ENCODE measurements at regions not wholly inside any gene's neighbourhood (a gene's known extent, or its start where the extent isn't known, plus 50 kb on each side); places are given as distances from the start of the nearest gene placed in this dataset.
"Not testable (repeated sequence)": the region's sequence is repeated elsewhere in the genome, so short reads cannot be mapped to it uniquely, and the experiment has no call there.

- H3K4me3 ChIP-seq (replicated peaks in 1 of 3; ENCODE audit: insufficient read depth in 1 of 3, low read depth in 2 of 3, low read length in 3 of 3); intact Hi-C loops (cut with micrococcal nuclease; ENCODE audit: unreplicated experiment): not testable (repeated sequence)
Observed at GRCh38 chr10:64906311-64906710, 1385.1 kb downstream of the REEP3 start.

GRCh38 chr10:64924306-64924705 is 1403.1 kb downstream of the REEP3 start:
- in situ Hi-C loops (cut with HindIII; ENCODE audit: extremely low pct_ligation_motif_present, low pct_unique_long_range_greater_than_20kb); H4K20me1 ChIP-seq (ENCODE audit: insufficient read depth, low read length); H3K4me1 ChIP-seq (ENCODE audit: insufficient read depth, low read length); H2AFZ ChIP-seq (ENCODE audit: low read length); H3K9ac ChIP-seq (ENCODE audit: insufficient read depth, low read depth, low read length); intact Hi-C loops (cut with micrococcal nuclease; ENCODE audit: unreplicated experiment); H3K36me3 ChIP-seq (replicated peaks in 1 of 2; ENCODE audit: control insufficient read depth in 1 of 2, insufficient read depth in 2 of 2, low read length in 2 of 2); H3K27me3 ChIP-seq (ENCODE audit: control insufficient read depth in 1 of 2, insufficient read depth in 2 of 2, low read length in 2 of 2); H3K27ac ChIP-seq (ENCODE audit: extremely low read length, insufficient read depth, low read length); CTCF ChIA-PET (ENCODE audit: low intra/inter-chr PET ratio, low total read pairs); H3K79me2 ChIP-seq (ENCODE audit: insufficient read depth, low read length); BruUV-seq (replicated peaks); H3K4me2 ChIP-seq (ENCODE audit: low read depth, low read length); DNase-seq (ENCODE audit: low spot score); POLR2A ChIA-PET; FAIRE-seq; ATAC-seq; H3K9me3 ChIP-seq (ENCODE audit: low read length); H3K4me3 ChIP-seq (replicated peaks in 1 of 3; ENCODE audit: insufficient read depth in 1 of 3, low read depth in 2 of 3, low read length in 3 of 3): not testable (repeated sequence)
- WGBS (ENCODE audit: low lambda C conversion rate), result 52% methylated on average over 11 of the region's 21 CpGs

More at GRCh38 chr10:64906311-64906710, 1385.1 kb downstream of the REEP3 start:
- H2AFZ ChIP-seq (ENCODE audit: low read length); in situ Hi-C loops (cut with HindIII; ENCODE audit: extremely low pct_ligation_motif_present, low pct_unique_long_range_greater_than_20kb); FAIRE-seq; CTCF ChIA-PET (ENCODE audit: low intra/inter-chr PET ratio, low total read pairs); H3K27me3 ChIP-seq (ENCODE audit: control insufficient read depth in 1 of 2, insufficient read depth in 2 of 2, low read length in 2 of 2); H3K9ac ChIP-seq (ENCODE audit: insufficient read depth, low read depth, low read length); BruUV-seq (replicated peaks); H3K4me2 ChIP-seq (ENCODE audit: low read depth, low read length); POLR2A ChIA-PET; H3K9me3 ChIP-seq (ENCODE audit: low read length); H3K4me1 ChIP-seq (ENCODE audit: insufficient read depth, low read length); H4K20me1 ChIP-seq (ENCODE audit: insufficient read depth, low read length); H3K36me3 ChIP-seq (replicated peaks in 1 of 2; ENCODE audit: control insufficient read depth in 1 of 2, insufficient read depth in 2 of 2, low read length in 2 of 2); H3K27ac ChIP-seq (ENCODE audit: extremely low read length, insufficient read depth, low read length); ATAC-seq; DNase-seq (ENCODE audit: low spot score); H3K79me2 ChIP-seq (ENCODE audit: insufficient read depth, low read length): not testable (repeated sequence)
- 0% methylated on average over 2 of the region's 2 CpGs for WGBS (ENCODE audit: low lambda C conversion rate)

GRCh38 chr10:64952042-64952441 is 1430.8 kb downstream of the REEP3 start:
- no peak for FAIRE-seq
- intact Hi-C loops (cut with micrococcal nuclease; ENCODE audit: unreplicated experiment), result no loop called here
- CTCF ChIA-PET (ENCODE audit: low intra/inter-chr PET ratio, low total read pairs), result no interaction called here
- TF ChIP-seq ZIK1 (CRISPR knock-in tag; IDR thresholded peaks at IDR 0.05; ENCODE audit: borderline replicate concordance, low read depth) (no peak), HHEX (CRISPR knock-in tag; IDR thresholded peaks at IDR 0.05) (no peak), CBX2 (IDR thresholded peaks at IDR 0.05; ENCODE audit: low read depth, low read length) (no peak), CBX2 (CRISPR knock-in tag; IDR thresholded peaks at IDR 0.05; ENCODE audit: low read depth) (no peak), CEBPB (IDR thresholded peaks at IDR 0.05; ENCODE audit: borderline replicate concordance, low read depth, low read length) (no peak), ZKSCAN8 (CRISPR knock-in tag; IDR thresholded peaks at IDR 0.05; ENCODE audit: borderline replicate concordance) (no peak), DNMT1 (CRISPR knock-in tag; IDR thresholded peaks at IDR 0.05) (no peak), SALL2 (CRISPR knock-in tag; IDR thresholded peaks at IDR 0.05) (no peak), ZMAT3 (CRISPR knock-in tag; conservative IDR thresholded peaks at IDR 0.05) (no peak), SKI (IDR thresholded peaks at IDR 0.05; ENCODE audit: partially characterized antibody) (no peak), ZNF331 (CRISPR knock-in tag; IDR thresholded peaks at IDR 0.05) (no peak), NRL (CRISPR knock-in tag; IDR thresholded peaks at IDR 0.05; ENCODE audit: borderline replicate concordance) (no peak), ZNF496 (CRISPR knock-in tag; IDR thresholded peaks at IDR 0.05; ENCODE audit: insufficient replicate concordance) (no peak)

More at GRCh38 chr10:64952042-64952441, 1430.8 kb downstream of the REEP3 start:
- DNase-seq (ENCODE audit: low spot score), result no peak
- no peak overlapping the region for H2AFZ ChIP-seq (ENCODE audit: low read length)
- H3K4me2 ChIP-seq (ENCODE audit: low read depth, low read length), result no peak overlapping the region
- no peaks in the 10 kb centered on the region for H3K79me2 ChIP-seq (ENCODE audit: insufficient read depth, low read length)
- POLR2A ChIA-PET, result no interaction called here
- no peaks in the 10 kb centered on the region for H3K36me3 ChIP-seq (replicated peaks in 1 of 2; ENCODE audit: control insufficient read depth in 1 of 2, insufficient read depth in 2 of 2, low read length in 2 of 2)
- H3K4me3 ChIP-seq (replicated peaks in 1 of 3; ENCODE audit: insufficient read depth in 1 of 3, low read depth in 2 of 3, low read length in 3 of 3), result no peak overlapping the region
- 0% methylated on average over 2 of the region's 2 CpGs for WGBS (ENCODE audit: low lambda C conversion rate)
- no TSS peak for BruUV-seq (replicated peaks)
- no peaks in the 10 kb centered on the region; a peak in 1 of 5 replicates for H3K27me3 ChIP-seq (ENCODE audit: control insufficient read depth in 1 of 2, insufficient read depth in 2 of 2, low read length in 2 of 2)
- H3K27ac ChIP-seq (ENCODE audit: extremely low read length, insufficient read depth, low read length), result no peak overlapping the region
- no peak overlapping the region for H3K9ac ChIP-seq (ENCODE audit: insufficient read depth, low read depth, low read length)
- ATAC-seq, result no peak
- in situ Hi-C loops (cut with HindIII; ENCODE audit: extremely low pct_ligation_motif_present, low pct_unique_long_range_greater_than_20kb), result no loop called here
- H4K20me1 ChIP-seq (ENCODE audit: insufficient read depth, low read length), result no peaks in the 10 kb centered on the region
- H3K9me3 ChIP-seq (ENCODE audit: low read length), result peaks cover 26% of the 10 kb centered on the region
- no peaks in the 10 kb centered on the region for H3K4me1 ChIP-seq (ENCODE audit: insufficient read depth, low read length)

All from HepG2 (cell line).